Osteoblast (primary cell): ENCODE measurements at regions not wholly inside any gene's neighbourhood (a gene's known extent, or its start where the extent isn't known, plus 50 kb on each side); places are given as distances from the start of the nearest gene placed in this dataset.

Experiments used
- DNase-seq: peaks from one replicate; pipeline ENCODE4 v3.0.0; 2011; ENCODE audit warnings: low spot score, mixed read lengths; ENCODE audit not compliant: insufficient read length; ENCODE audit errors: missing footprints
- H2AFZ ChIP-seq: 2 replicates; pipeline ENCODE4 v1.6.0; 2011; ENCODE audit warnings: mild to moderate bottlenecking, low read length
- H3K27ac ChIP-seq: 2 replicates; pipeline ENCODE4 v1.5.1; 2011; ENCODE audit warnings: mild to moderate bottlenecking, low read depth, low read length, moderate library complexity
- H3K27me3 ChIP-seq: 2 replicates; pipeline ENCODE4 v1.6.0; 2012; ENCODE audit warnings: mild to moderate bottlenecking, control low read depth, inconsistent platforms, low read length, moderate library complexity; ENCODE audit not compliant: insufficient read depth
- H3K36me3 ChIP-seq: 2 replicates; pipeline ENCODE4 v1.5.1; 2011; ENCODE audit warnings: mild to moderate bottlenecking, low read length, control low read depth, moderate library complexity; ENCODE audit not compliant: insufficient read depth
- H3K4me1 ChIP-seq: 2 replicates; pipeline ENCODE4 v1.5.1; 2011; ENCODE audit warnings: mild to moderate bottlenecking, low read length, control low read depth, moderate library complexity; ENCODE audit not compliant: insufficient read depth
- H3K4me2 ChIP-seq: 2 replicates; pipeline ENCODE4 v1.6.0; 2011; ENCODE audit warnings: mild to moderate bottlenecking, low read length; ENCODE audit not compliant: insufficient read depth
- H3K4me3 ChIP-seq: fragments of 200-600 bp; sonication (generic); 3 replicates; pipeline ENCODE4 v1.5.1; 2012; ENCODE audit warnings: mild to moderate bottlenecking, low read length, inconsistent platforms; ENCODE audit not compliant: insufficient read depth
- H3K79me2 ChIP-seq: 2 replicates; pipeline ENCODE4 v1.6.0; 2012; ENCODE audit warnings: mild to moderate bottlenecking, low read length, control low read depth, inconsistent platforms; ENCODE audit not compliant: insufficient read depth
- H3K9me3 ChIP-seq: 2 replicates; pipeline ENCODE4 v1.5.1; 2011; ENCODE audit warnings: low read depth, low read length, control low read depth
- H4K20me1 ChIP-seq: 2 replicates; pipeline ENCODE4 v1.6.0; 2012; ENCODE audit warnings: mild to moderate bottlenecking, low read length, control low read depth; ENCODE audit not compliant: insufficient read depth
- CTCF ChIP-seq: IDR thresholded peaks from 2 replicates; pipeline ENCODE4 v1.5.1; 2011; ENCODE audit warnings: mild to moderate bottlenecking, low read depth, low read length, moderate library complexity; ENCODE audit errors: extremely low read depth

DNA sequence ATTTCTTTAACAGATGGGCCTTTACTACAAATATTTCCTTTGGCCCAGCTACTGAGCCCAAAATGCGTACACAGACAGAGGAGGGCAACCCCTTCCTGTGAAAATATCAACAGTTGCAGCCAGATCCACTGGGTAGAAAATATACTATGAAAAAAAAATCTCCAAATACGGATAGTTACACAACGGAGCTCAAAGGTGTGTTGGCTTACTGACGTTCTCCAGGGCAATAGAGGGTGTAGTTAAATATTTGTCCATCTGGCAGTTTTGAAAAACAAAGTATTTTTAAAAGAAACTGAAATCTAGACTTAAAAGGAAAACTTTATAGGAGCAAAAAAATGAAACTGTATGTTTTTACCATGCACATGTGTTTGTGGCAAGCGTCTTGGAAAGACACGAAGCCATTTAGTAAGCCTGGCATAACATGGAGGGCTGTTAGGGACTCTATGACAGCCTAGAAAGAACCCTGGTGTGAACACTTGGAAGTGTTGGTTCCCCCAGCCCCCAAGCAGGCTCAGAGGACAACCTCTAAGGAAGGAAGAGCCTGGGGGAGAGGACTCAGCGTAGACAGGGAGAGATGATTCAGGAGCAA lies 157.8 kb upstream of the TRPM3 start:
- H3K9me3 ChIP-seq, result no peaks in the 10 kb centered on the region
- no peak overlapping the region for H2AFZ ChIP-seq
- no peak overlapping the region for H3K27ac ChIP-seq
- H3K4me3 ChIP-seq, result no peak overlapping the region
- no peak for DNase-seq
- no peaks in the 10 kb centered on the region for H3K79me2 ChIP-seq
- TF ChIP-seq CTCF, result no peak
- H4K20me1 ChIP-seq, result no peaks in the 10 kb centered on the region
- H3K4me2 ChIP-seq, result no peak overlapping the region
- no peaks in the 10 kb centered on the region for H3K36me3 ChIP-seq
- H3K27me3 ChIP-seq, result no peaks in the 10 kb centered on the region
- no peaks in the 10 kb centered on the region for H3K4me1 ChIP-seq

DNA sequence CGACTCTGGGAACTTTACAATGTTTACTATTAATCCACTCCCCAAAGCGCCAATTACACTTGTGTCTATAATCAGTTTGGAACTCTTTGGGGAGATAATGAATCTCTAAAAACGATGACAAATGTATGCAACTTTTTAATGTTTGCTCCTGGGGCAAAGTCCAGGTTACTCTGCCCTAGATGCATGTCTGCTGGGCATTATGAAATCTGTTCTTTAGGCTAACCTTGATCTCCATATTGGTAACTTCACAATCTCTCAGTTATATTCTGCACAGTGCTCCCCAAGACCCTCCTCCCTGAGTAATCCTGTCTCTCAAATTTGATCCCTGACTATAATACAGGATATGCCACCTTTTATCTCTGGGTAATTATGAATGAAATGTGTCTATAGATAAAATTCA lies 152.2 kb upstream of the TRPM3 start:
- Histone ChIP-seq H3K27me3 (no peaks in the 10 kb centered on the region), H3K4me2 (no peak overlapping the region), H3K9me3 (no peaks in the 10 kb centered on the region), H3K79me2 (no peaks in the 10 kb centered on the region), H3K27ac (no peak overlapping the region), H3K4me3 (no peak overlapping the region), H2AFZ (no peak overlapping the region), H3K4me1 (no peaks in the 10 kb centered on the region), H4K20me1 (no peaks in the 10 kb centered on the region), H3K36me3 (no peaks in the 10 kb centered on the region)
- DNase-seq, result no peak
- TF ChIP-seq CTCF, result no peak

DNA sequence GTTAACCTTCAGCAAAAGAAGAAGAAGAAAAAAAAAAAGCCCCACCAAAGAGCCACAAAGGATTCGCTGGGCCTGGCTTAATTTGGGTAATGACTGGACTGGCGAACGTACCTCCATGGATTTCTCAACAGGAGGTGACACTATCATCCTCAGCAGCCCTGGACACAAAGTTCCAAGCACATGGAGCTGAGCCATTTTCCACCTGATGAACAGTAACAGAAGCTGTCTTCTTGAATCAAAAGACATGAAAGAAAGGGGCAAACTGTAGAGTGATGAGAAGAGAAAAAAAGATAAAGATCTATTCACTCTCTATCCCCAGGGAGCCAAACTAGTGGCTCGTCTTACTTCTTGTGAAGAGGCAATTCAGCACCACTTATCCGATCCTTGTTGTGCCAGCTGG lies 150.2 kb upstream of the TRPM3 start:
- Histone ChIP-seq H3K36me3 (no peaks in the 10 kb centered on the region), H4K20me1 (no peaks in the 10 kb centered on the region), H3K79me2 (no peaks in the 10 kb centered on the region), H3K4me1 (no peaks in the 10 kb centered on the region), H3K9me3 (no peaks in the 10 kb centered on the region), H3K4me3 (no peak overlapping the region), H3K27me3 (no peaks in the 10 kb centered on the region), H3K4me2 (no peak overlapping the region), H2AFZ (no peak overlapping the region), H3K27ac (no peak overlapping the region)
- no peak for TF ChIP-seq CTCF
- DNase-seq, result no peak

DNA sequence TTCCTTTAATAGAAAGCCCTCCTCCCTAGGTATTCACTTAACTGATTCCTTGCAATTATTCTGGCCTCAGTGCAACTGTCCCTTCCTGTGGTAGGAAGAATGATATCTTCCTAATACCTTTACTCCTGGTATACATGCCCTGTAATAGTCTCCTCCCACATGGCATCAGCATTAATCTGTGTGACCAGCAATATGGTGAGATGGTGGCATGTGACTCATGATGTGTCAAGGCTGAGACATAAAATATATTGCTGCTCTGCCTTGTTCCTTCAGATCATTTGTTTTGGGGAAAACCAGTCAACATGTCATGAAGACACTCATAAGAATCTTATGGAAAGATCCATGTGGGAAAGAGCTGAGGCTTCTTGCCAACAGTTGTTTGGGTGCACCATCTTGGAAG lies 149.1 kb upstream of the TRPM3 start:
- Histone ChIP-seq H3K4me2 (no peak overlapping the region), H4K20me1 (no peaks in the 10 kb centered on the region), H3K36me3 (no peaks in the 10 kb centered on the region), H2AFZ (no peak overlapping the region), H3K9me3 (no peaks in the 10 kb centered on the region), H3K4me3 (no peak overlapping the region), H3K4me1 (no peaks in the 10 kb centered on the region), H3K79me2 (no peaks in the 10 kb centered on the region), H3K27ac (no peak overlapping the region), H3K27me3 (no peaks in the 10 kb centered on the region)
- no peak for TF ChIP-seq CTCF
- no peak for DNase-seq
